Endothelial cell of umbilical vein (primary cell): ENCODE measurements at regions not wholly inside any gene's neighbourhood (a gene's known extent, or its start where the extent isn't known, plus 50 kb on each side); places are given as distances from the start of the nearest gene placed in this dataset.

Experiments used
- BruUV-seq: library from RNA; stranded (reverse); fragments of 400-500 nt; replicated peaks from 2 replicates; lab custom pipeline; 2021; lab: Mats Ljungman, UMichigan
- CTCF ChIA-PET: fragments of 300-600, 350-600 bp; sonication (Branson Sonifier 250); formaldehyde crosslinking; loops from one replicate; lab custom pipeline; 2021; ENCODE audit warnings: antibody characterized with exemption, inconsistent platforms; lab: Charles Lee
- POLR2A ChIA-PET: fragments of 300-600, 350-600 bp; sonication (Branson Sonifier 250); formaldehyde crosslinking; loops from one replicate; lab custom pipeline; 2021; ENCODE audit warnings: antibody characterized with exemption, inconsistent platforms; lab: Charles Lee
- DNase-seq: peaks from one replicate; pipeline ENCODE4 v3.0.0-alpha.2; 2011; ENCODE audit warnings: low read depth, low spot score
- FAIRE-seq: peaks from 2 replicates; lab custom pipeline; 2011; peaks lifted over from hg19 to GRCh38; lab: Jason Lieb, UNC
- H2AFZ ChIP-seq: 2 replicates; pipeline ENCODE4 v1.6.0; 2012; ENCODE audit warnings: low read depth, low read length, control low read depth, inconsistent platforms
- H3K27ac ChIP-seq: 2 replicates; pipeline ENCODE4 v1.5.1; 2011; ENCODE audit warnings: low read depth, mild to moderate bottlenecking, control low read depth, low read length, moderate library complexity; ENCODE audit not compliant: insufficient read depth
- H3K27me3 ChIP-seq, 2 experiments: 2 replicates each; pipeline versions ENCODE4 v1.6.0 to v1.6.1; 2011; ENCODE audit warnings: low read length in 2 of 2, mixed read lengths in 1 of 2; ENCODE audit not compliant: control insufficient read depth in 2 of 2, insufficient read depth in 2 of 2
- H3K36me3 ChIP-seq, 2 experiments: 2 replicates in 1 of 2; 3 replicates in 1 of 2; pipeline ENCODE4 v1.5.1; 2011; ENCODE audit warnings: low read length in 2 of 2, mild to moderate bottlenecking in 1 of 2, moderate library complexity in 1 of 2; ENCODE audit not compliant: control insufficient read depth in 2 of 2, insufficient read depth in 2 of 2; ENCODE audit errors: extremely low read depth in 1 of 2
- H3K4me1 ChIP-seq: 3 replicates; pipeline ENCODE4 v1.5.1; 2011; ENCODE audit warnings: mild to moderate bottlenecking, low read length; ENCODE audit not compliant: control insufficient read depth, insufficient read depth; ENCODE audit errors: extremely low read depth
- H3K4me2 ChIP-seq: 2 replicates; pipeline ENCODE4 v1.6.1; 2011; ENCODE audit warnings: low read length, control low read depth, mixed read lengths; ENCODE audit not compliant: insufficient read depth
- H3K4me3 ChIP-seq, 3 experiments: fragments of 200-600 bp in 1 of 3; sonication (generic), shearing (Covaris generic) in 1 of 3; replicated peaks in 1 of 3; 2 replicates each; pipeline ENCODE4 v1.5.1; 2011 to 2016; ENCODE audit warnings: control low read depth in 3 of 3, low read length in 3 of 3, mild to moderate bottlenecking in 2 of 3, inconsistent platforms in 1 of 3, low read depth in 1 of 3, moderate library complexity in 1 of 3; ENCODE audit not compliant: insufficient read depth in 1 of 3
- H3K79me2 ChIP-seq: 2 replicates; pipeline ENCODE4 v1.6.0; 2012; ENCODE audit warnings: low read length, inconsistent platforms; ENCODE audit not compliant: control insufficient read depth, insufficient read depth
- H3K9ac ChIP-seq: replicated peaks from 2 replicates; pipeline ENCODE3; 2011; ENCODE audit warnings: low read length, control low read depth; ENCODE audit not compliant: insufficient read depth; ENCODE audit errors: extremely low read depth
- H3K9me1 ChIP-seq: replicated peaks from 3 replicates; pipeline ENCODE4 v1.6.0; 2011; ENCODE audit warnings: mild to moderate bottlenecking, low read length; ENCODE audit not compliant: control insufficient read depth, insufficient read depth; ENCODE audit errors: extremely low read depth
- H3K9me3 ChIP-seq: replicated peaks from 2 replicates; pipeline ENCODE4 v1.5.1; 2012; ENCODE audit warnings: low read length, inconsistent platforms; ENCODE audit not compliant: control insufficient read depth, insufficient read depth
- H4K20me1 ChIP-seq: replicated peaks from 2 replicates; pipeline ENCODE3; 2011; ENCODE audit warnings: mild to moderate bottlenecking, low read length; ENCODE audit not compliant: control insufficient read depth, insufficient read depth; ENCODE audit errors: extremely low read depth
- EZH2 ChIP-seq: IDR thresholded peaks from 2 replicates; pipeline ENCODE4 v1.6.1; 2012; ENCODE audit warnings: borderline replicate concordance, low read depth, mild to moderate bottlenecking, moderate library complexity, low read length, inconsistent platforms; ENCODE audit not compliant: severe bottlenecking
- FOS ChIP-seq: IDR thresholded peaks from 2 replicates; pipeline ENCODE4 v1.6.1; 2011; ENCODE audit warnings: mild to moderate bottlenecking, low read length, moderate library complexity, borderline replicate concordance; ENCODE audit not compliant: insufficient read depth
- GATA2 ChIP-seq: IDR thresholded peaks from 2 replicates; pipeline ENCODE4 v1.7.0; 2011; ENCODE audit warnings: low read depth, mild to moderate bottlenecking, moderate library complexity, mixed read lengths, low read length; ENCODE audit not compliant: insufficient read length, insufficient read depth
- JUN ChIP-seq: IDR thresholded peaks from 2 replicates; pipeline ENCODE4 v1.6.1; 2011; ENCODE audit warnings: borderline replicate concordance, low read depth; ENCODE audit not compliant: insufficient read length, insufficient read depth
- MYC ChIP-seq: IDR thresholded peaks from one replicate; pipeline ENCODE4 v1.6.1; 2011; ENCODE audit warnings: mild to moderate bottlenecking, low read depth, low read length
- POLR2AphosphoS5 ChIP-seq: IDR thresholded peaks from 2 replicates; pipeline ENCODE4 v1.6.1; 2012; ENCODE audit warnings: low read depth, mild to moderate bottlenecking, control low read depth, low read length, moderate library complexity; ENCODE audit not compliant: insufficient read depth
- dilution Hi-C: fragments of 300-500 bp; cut with MboI; formaldehyde crosslinking; loops from one replicate; pipeline ENCODE4 v1.15.0; 2019; ENCODE audit warnings: low sequenced_read_pairs; ENCODE audit not compliant: extremely low pct_ligation_motif_present
- intact Hi-C: fragments of 100-400 bp; cut with micrococcal nuclease; formaldehyde crosslinking; loops from one replicate; pipeline ENCODE4 v1.10.0; 2022
- TF ChIP-seq, protein P1 (sequence below): IDR thresholded peaks from 2 replicates; pipeline ENCODE4 v1.6.1; 2011; ENCODE audit not compliant: insufficient read depth, insufficient read length
- TF ChIP-seq, protein P2 (sequence below), 2 donors: IDR thresholded peaks; 1 replicate in 1 of 2; 2 replicates in 1 of 2; pipeline ENCODE4 v1.5.1; 2011; ENCODE audit warnings: low read length in 2 of 2, mild to moderate bottlenecking in 2 of 2, moderate library complexity in 2 of 2, control low read depth in 1 of 2, inconsistent platforms in 1 of 2, low read depth in 1 of 2; ENCODE audit not compliant: insufficient read depth in 1 of 2; ENCODE audit errors: extremely low read depth in 1 of 2

DNA sequence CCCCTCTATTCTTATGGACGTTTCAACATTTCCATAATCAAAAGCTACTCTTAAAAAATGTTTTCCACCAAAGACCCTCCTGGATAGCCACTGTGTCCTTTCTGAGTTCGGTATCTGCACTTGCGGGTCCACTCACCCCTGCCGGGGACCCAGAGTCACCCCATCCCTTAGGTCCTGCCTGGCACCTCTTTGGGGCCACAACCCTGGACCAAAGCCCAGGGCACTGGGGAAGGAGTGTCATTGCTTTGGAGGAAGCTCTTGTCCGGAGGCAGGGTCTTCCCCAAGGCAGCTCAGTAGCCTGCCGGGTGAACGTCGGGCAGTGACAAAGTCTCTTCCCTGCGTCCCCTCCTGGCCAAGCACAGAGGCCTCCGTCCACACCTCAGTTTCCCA, 129.6 kb downstream of the RFLNA start:
- H3K36me3 ChIP-seq, result peaks cover 4 to 17% of the 10 kb centered on the region in 2 experiments
- no peaks in the 10 kb centered on the region for H4K20me1 ChIP-seq
- dilution Hi-C loops (no loop called here), intact Hi-C loops (no loop called here)
- H3K4me3 ChIP-seq, result no peak overlapping the region
- peaks cover 43% of the 10 kb centered on the region for H3K4me1 ChIP-seq
- no peak overlapping the region for H2AFZ ChIP-seq
- TF ChIP-seq GATA2 (no peak), FOS (no peak), MYC (no peak), EZH2 (no peak), POLR2AphosphoS5 (no peak), JUN (no peak)
- TF ChIP-seq, protein P1, sequence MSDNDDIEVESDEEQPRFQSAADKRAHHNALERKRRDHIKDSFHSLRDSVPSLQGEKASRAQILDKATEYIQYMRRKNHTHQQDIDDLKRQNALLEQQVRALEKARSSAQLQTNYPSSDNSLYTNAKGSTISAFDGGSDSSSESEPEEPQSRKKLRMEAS, result no peak
- TF ChIP-seq, protein P2, sequence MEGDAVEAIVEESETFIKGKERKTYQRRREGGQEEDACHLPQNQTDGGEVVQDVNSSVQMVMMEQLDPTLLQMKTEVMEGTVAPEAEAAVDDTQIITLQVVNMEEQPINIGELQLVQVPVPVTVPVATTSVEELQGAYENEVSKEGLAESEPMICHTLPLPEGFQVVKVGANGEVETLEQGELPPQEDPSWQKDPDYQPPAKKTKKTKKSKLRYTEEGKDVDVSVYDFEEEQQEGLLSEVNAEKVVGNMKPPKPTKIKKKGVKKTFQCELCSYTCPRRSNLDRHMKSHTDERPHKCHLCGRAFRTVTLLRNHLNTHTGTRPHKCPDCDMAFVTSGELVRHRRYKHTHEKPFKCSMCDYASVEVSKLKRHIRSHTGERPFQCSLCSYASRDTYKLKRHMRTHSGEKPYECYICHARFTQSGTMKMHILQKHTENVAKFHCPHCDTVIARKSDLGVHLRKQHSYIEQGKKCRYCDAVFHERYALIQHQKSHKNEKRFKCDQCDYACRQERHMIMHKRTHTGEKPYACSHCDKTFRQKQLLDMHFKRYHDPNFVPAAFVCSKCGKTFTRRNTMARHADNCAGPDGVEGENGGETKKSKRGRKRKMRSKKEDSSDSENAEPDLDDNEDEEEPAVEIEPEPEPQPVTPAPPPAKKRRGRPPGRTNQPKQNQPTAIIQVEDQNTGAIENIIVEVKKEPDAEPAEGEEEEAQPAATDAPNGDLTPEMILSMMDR (IDR thresholded peaks at IDR 0.05; ENCODE audit: extremely low read depth in 1 of 2, insufficient read depth in 1 of 2, low read depth in 1 of 2, low read length in 2 of 2), result no peak
- H3K4me2 ChIP-seq, result no peak overlapping the region
- H3K9me3 ChIP-seq, result no peaks in the 10 kb centered on the region
- ChIA-PET CTCF (interaction anchor here (0.8 to 1.7 kb wide), 2 partner anchors 44 to 371 kb away, joined by 3 to 4 read pairs; no protein-coding TSS in a partner anchor), POLR2A (no interaction called here)
- FAIRE-seq, result no peak
- H3K27ac ChIP-seq, result no peak overlapping the region
- no peaks in the 10 kb centered on the region for H3K9me1 ChIP-seq
- H3K27me3 ChIP-seq, result no peaks in the 10 kb centered on the region
- H3K79me2 ChIP-seq, result no peaks in the 10 kb centered on the region
- DNase-seq, result no peak
- no peak overlapping the region for H3K9ac ChIP-seq
- BruUV-seq, result no TSS peak
